Mesenchymal stem cell (in vitro differentiated cells and primary cell): ENCODE measurements at regions not wholly inside any gene's neighbourhood (a gene's known extent, or its start where the extent isn't known, plus 50 kb on each side); places are given as distances from the start of the nearest gene placed in this dataset.

ENCODE experiments used
- DNase-seq: peaks from one replicate; pipeline ENCODE4 v3.0.0-alpha.2; 2013
- H2AFZ ChIP-seq: one replicate; pipeline ENCODE4 v1.6.1; 2013; ENCODE audit warnings: low read depth, mild to moderate bottlenecking, control low read depth, inconsistent platforms, low read length, moderate library complexity
- H2AK5ac ChIP-seq: 2 replicates; pipeline ENCODE4 v1.6.1; 2013; ENCODE audit warnings: low read length, moderate library complexity, mild to moderate bottlenecking, inconsistent platforms; ENCODE audit not compliant: severe bottlenecking
- H2BK120ac ChIP-seq: one replicate; pipeline ENCODE4 v1.6.1; 2013; ENCODE audit warnings: low read depth, mild to moderate bottlenecking, inconsistent platforms, low read length, moderate library complexity
- H2BK12ac ChIP-seq, 2 experiments: one replicate each; pipeline ENCODE4 v1.6.1; 2013; ENCODE audit warnings: inconsistent platforms in 2 of 2, low read length in 2 of 2, mild to moderate bottlenecking in 2 of 2, moderate library complexity in 2 of 2, control low read depth in 1 of 2
- H2BK15ac ChIP-seq: one replicate; pipeline ENCODE4 v1.6.1; 2013; ENCODE audit warnings: mild to moderate bottlenecking, low read depth, inconsistent platforms; ENCODE audit not compliant: poor library complexity, severe bottlenecking
- H2BK5ac ChIP-seq: 2 replicates; pipeline ENCODE4 v1.6.1; 2013; ENCODE audit warnings: low read depth, mild to moderate bottlenecking, low read length, control low read depth, inconsistent platforms; ENCODE audit not compliant: poor library complexity, severe bottlenecking
- H3K14ac ChIP-seq, 2 experiments: one replicate each; pipeline ENCODE4 v1.6.1; 2013; ENCODE audit warnings: inconsistent platforms in 2 of 2, low read length in 2 of 2, control low read depth in 1 of 2, mild to moderate bottlenecking in 1 of 2, moderate library complexity in 1 of 2
- H3K18ac ChIP-seq, 2 experiments: one replicate each; pipeline ENCODE4 v1.6.1; 2013; ENCODE audit warnings: inconsistent platforms in 2 of 2, low read length in 2 of 2, control low read depth in 1 of 2, low read depth in 1 of 2, mild to moderate bottlenecking in 1 of 2
- H3K23ac ChIP-seq, 2 experiments: one replicate each; pipeline ENCODE4 v1.6.1; 2013; ENCODE audit warnings: inconsistent platforms in 2 of 2, low read length in 2 of 2, mild to moderate bottlenecking in 2 of 2, moderate library complexity in 2 of 2, control low read depth in 1 of 2
- H3K27ac ChIP-seq: 2 replicates; pipeline ENCODE4 v1.5.1; 2013; ENCODE audit warnings: mild to moderate bottlenecking, moderate library complexity, low read length, control low read depth, inconsistent platforms; ENCODE audit not compliant: poor library complexity, severe bottlenecking
- H3K27me3 ChIP-seq, 2 experiments: 2 replicates each; pipeline versions ENCODE4 v1.6.1 to v1.7.0; 2013; ENCODE audit warnings: low read length in 2 of 2, mild to moderate bottlenecking in 2 of 2, moderate library complexity in 2 of 2, control low read depth in 1 of 2, inconsistent platforms in 1 of 2; ENCODE audit not compliant: control insufficient read depth in 1 of 2, insufficient read depth in 1 of 2
- H3K36me3 ChIP-seq, 2 experiments: 2 replicates each; pipeline versions ENCODE4 v1.6.1 to v1.7.0; 2013; ENCODE audit warnings: low read length in 2 of 2, control low read depth in 1 of 2, inconsistent platforms in 1 of 2, low read depth in 1 of 2, mild to moderate bottlenecking in 1 of 2; ENCODE audit not compliant: insufficient read depth in 2 of 2, control insufficient read depth in 1 of 2
- H3K4ac ChIP-seq, 2 experiments: one replicate each; pipeline ENCODE4 v1.6.1; 2013; ENCODE audit warnings: inconsistent platforms in 2 of 2, low read length in 2 of 2, mild to moderate bottlenecking in 2 of 2, moderate library complexity in 2 of 2, control low read depth in 1 of 2, low read depth in 1 of 2
- H3K4me1 ChIP-seq: 2 replicates; pipeline ENCODE4 v1.6.1; 2013; ENCODE audit warnings: low read depth, low read length, control low read depth; ENCODE audit not compliant: control insufficient read depth, insufficient read depth
- H3K4me2 ChIP-seq: 2 replicates; pipeline ENCODE4 v1.6.1; 2013; ENCODE audit warnings: low read length, mild to moderate bottlenecking, inconsistent platforms; ENCODE audit not compliant: poor library complexity, severe bottlenecking
- H3K4me3 ChIP-seq, 2 experiments: 2 replicates each; pipeline versions ENCODE4 v1.5.1 to v1.7.0; 2013; ENCODE audit warnings: low read length in 2 of 2, mild to moderate bottlenecking in 2 of 2, control low read depth in 1 of 2, low read depth in 1 of 2; ENCODE audit not compliant: insufficient read depth in 1 of 2
- H3K79me1 ChIP-seq: replicated peaks from 2 replicates; pipeline ENCODE4 v1.6.1; 2013; ENCODE audit warnings: mild to moderate bottlenecking, control low read depth, low read length, inconsistent platforms; ENCODE audit not compliant: poor library complexity, severe bottlenecking
- H3K9ac ChIP-seq: 2 replicates; pipeline ENCODE4 v1.7.0; 2013; ENCODE audit warnings: mild to moderate bottlenecking, low read length, moderate library complexity
- H3K9me3 ChIP-seq: 2 replicates; pipeline ENCODE4 v1.7.0; 2013; ENCODE audit warnings: mild to moderate bottlenecking, low read length; ENCODE audit not compliant: control insufficient read depth
- H4K8ac ChIP-seq: one replicate; pipeline ENCODE4 v1.6.1; 2013; ENCODE audit warnings: inconsistent platforms, mild to moderate bottlenecking, low read length, moderate library complexity
- H4K91ac ChIP-seq: one replicate; pipeline ENCODE4 v1.6.1; 2013; ENCODE audit warnings: mild to moderate bottlenecking, low read length, inconsistent platforms
- WGBS: methylation state at CpG from one replicate; pipeline ENCODE4 v1.1.7; 2013; ENCODE audit warnings: mixed read lengths; 5-methylcytosine and 5-hydroxymethylcytosine counted together

DNA sequence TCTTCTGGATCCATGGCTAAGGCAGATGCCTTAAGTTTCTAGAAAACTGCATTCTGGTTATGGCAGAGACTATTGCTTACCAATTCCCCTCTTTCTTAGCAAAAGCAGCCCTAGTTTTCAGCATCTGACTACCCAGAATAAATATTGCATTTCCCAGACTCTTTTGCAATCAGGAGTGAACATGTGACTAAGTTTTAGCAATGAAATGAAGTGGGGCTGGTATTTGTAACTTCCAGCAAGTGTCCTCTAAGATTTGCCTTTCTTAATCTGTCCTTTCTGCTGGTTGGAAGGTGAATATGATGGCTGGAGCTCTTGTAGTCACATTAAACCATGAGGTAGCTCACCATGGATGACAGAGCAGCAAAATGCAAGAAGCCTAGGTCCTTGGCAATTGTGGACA is 132.9 kb upstream of the PKDCC start:
- H3K4ac ChIP-seq: no peak overlapping the region
- H4K91ac ChIP-seq: no peak overlapping the region
- no peak overlapping the region for H3K4me2 ChIP-seq
- H3K4me3 ChIP-seq: no peak overlapping the region
- H3K79me1 ChIP-seq: no peaks in the 10 kb centered on the region
- H2BK12ac ChIP-seq: no peak overlapping the region
- no peak overlapping the region for H2BK5ac ChIP-seq
- no peak overlapping the region for H2BK120ac ChIP-seq
- H3K27me3 ChIP-seq: no peaks in the 10 kb centered on the region
- H3K23ac ChIP-seq: no peak overlapping the region
- no peak overlapping the region for H3K9ac ChIP-seq
- H2BK15ac ChIP-seq: no peak overlapping the region
- DNase-seq: no peak
- H3K18ac ChIP-seq: no peak overlapping the region
- no peak overlapping the region for H3K27ac ChIP-seq
- H3K9me3 ChIP-seq: no peaks in the 10 kb centered on the region
- H3K14ac ChIP-seq: no peak overlapping the region
- H2AK5ac ChIP-seq: no peak overlapping the region
- peaks cover 5% of the 10 kb centered on the region for H3K4me1 ChIP-seq
- H2AFZ ChIP-seq: no peak overlapping the region
- no peaks in the 10 kb centered on the region for H3K36me3 ChIP-seq
- peak overlapping the region; percentile 40 for H4K8ac ChIP-seq

DNA sequence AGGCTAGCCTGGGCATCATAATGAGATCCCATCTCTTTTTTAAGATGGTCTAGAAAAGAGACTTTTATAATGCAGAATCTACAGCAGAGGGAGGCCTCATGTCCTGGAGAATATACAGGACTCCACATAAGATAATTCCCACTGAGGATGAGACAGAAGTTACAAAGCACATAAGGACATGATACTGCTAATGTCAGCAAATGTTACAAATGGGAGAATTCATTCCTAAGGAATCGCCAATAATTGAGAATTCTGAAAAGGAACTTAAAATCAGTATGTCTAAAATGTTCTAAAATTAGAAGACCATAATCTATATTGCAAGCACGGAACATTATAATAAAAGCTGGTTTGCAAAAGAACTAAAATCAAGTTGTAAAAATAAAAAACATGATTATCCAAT is 131.6 kb upstream of the PKDCC start:
- Histone ChIP-seq H3K14ac (no peak overlapping the region), H2BK15ac (no peak overlapping the region), H3K27me3 (no peaks in the 10 kb centered on the region), H2BK120ac (no peak overlapping the region), H3K36me3 (no peaks in the 10 kb centered on the region), H3K4me3 (no peak overlapping the region), H2BK12ac (no peak overlapping the region), H3K23ac (no peak overlapping the region), H3K27ac (no peak overlapping the region), H3K4me2 (no peak overlapping the region), H2AFZ (no peak overlapping the region), H3K9ac (no peak overlapping the region), H3K4ac (no peak overlapping the region), H4K91ac (no peak overlapping the region), H4K8ac (no peak overlapping the region), H3K4me1 (no peaks in the 10 kb centered on the region), H2AK5ac (no peak overlapping the region), H3K18ac (no peak overlapping the region), H2BK5ac (no peak overlapping the region), H3K79me1 (no peaks in the 10 kb centered on the region), H3K9me3 (no peaks in the 10 kb centered on the region)
- no CpG with 5 or more reads among the region's 2 CpGs for WGBS
- no peak for DNase-seq

DNA sequence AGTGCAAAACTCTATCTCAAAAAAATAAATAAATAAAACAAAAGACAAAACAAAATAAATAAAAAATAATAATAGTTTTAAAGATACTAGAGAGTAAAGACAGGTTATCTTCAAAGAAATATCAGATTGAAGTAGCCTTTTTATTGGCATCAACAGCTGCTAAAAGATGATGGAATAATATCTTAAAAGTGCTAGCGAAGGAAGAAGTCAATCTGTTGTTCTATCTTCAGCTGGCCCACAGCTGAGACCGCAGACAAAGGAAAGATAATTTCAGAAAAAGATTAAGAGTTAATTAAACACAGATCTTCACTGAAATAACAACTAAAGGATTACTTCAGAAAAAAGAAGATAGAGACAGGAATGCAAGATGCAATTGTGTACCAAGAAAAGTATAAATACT is 130.2 kb upstream of the PKDCC start:
- no peak for DNase-seq
- Histone ChIP-seq H3K27me3 (no peaks in the 10 kb centered on the region), H2BK12ac (no peak overlapping the region), H3K79me1 (no peaks in the 10 kb centered on the region), H3K4me1 (no peaks in the 10 kb centered on the region), H3K18ac (no peak overlapping the region), H2BK5ac (no peak overlapping the region), H2BK120ac (no peak overlapping the region), H3K9me3 (no peaks in the 10 kb centered on the region), H3K23ac (no peak overlapping the region), H2AK5ac (no peak overlapping the region), H3K4me2 (no peak overlapping the region), H3K4me3 (no peak overlapping the region), H4K91ac (no peak overlapping the region), H4K8ac (no peak overlapping the region), H3K27ac (no peak overlapping the region), H3K36me3 (no peaks in the 10 kb centered on the region), H3K4ac (no peak overlapping the region), H3K9ac (no peak overlapping the region), H3K14ac (no peak overlapping the region), H2BK15ac (no peak overlapping the region), H2AFZ (no peak overlapping the region)
- 88% methylated on average over 1 of the region's 2 CpGs for WGBS

DNA sequence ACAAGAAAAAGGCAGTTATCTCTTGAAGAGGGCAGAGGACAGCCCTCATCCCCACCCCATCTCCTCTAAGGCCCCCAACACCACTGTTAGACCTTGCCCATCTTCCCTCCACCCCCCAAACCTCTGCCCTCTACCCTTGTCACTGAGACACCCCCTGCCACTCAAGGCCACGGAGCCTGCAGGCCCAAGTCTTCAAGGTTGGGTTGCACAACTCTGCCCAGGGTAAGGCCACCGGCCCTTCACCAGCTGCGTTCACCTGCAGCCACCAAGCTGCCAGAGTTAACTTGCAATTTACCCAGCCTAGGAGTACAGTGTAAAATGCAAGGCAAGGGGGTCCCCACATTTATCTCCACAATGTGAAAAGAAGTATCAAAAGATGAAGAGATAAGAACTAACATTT is 128.7 kb upstream of the PKDCC start:
- no peak overlapping the region for H4K8ac ChIP-seq
- DNase-seq: no peak
- H3K9me3 ChIP-seq: no peaks in the 10 kb centered on the region
- H2AK5ac ChIP-seq: no peak overlapping the region
- no peak overlapping the region for H3K4me2 ChIP-seq
- H3K4me3 ChIP-seq: no peak overlapping the region
- H4K91ac ChIP-seq: no peak overlapping the region
- H3K27me3 ChIP-seq: no peaks in the 10 kb centered on the region
- no peaks in the 10 kb centered on the region for H3K4me1 ChIP-seq
- no peaks in the 10 kb centered on the region for H3K79me1 ChIP-seq
- H3K9ac ChIP-seq: no peak overlapping the region
- no peak overlapping the region for H3K27ac ChIP-seq
- no peak overlapping the region for H3K23ac ChIP-seq
- H2BK120ac ChIP-seq: no peak overlapping the region
- H2BK15ac ChIP-seq: no peak overlapping the region
- no peak overlapping the region for H3K4ac ChIP-seq
- H2BK5ac ChIP-seq: no peak overlapping the region
- peak overlapping the region in 1 of 2 experiments; percentile 70 for H2BK12ac ChIP-seq
- no peak overlapping the region for H3K18ac ChIP-seq
- H2AFZ ChIP-seq: no peak overlapping the region
- H3K14ac ChIP-seq: no peak overlapping the region
- 93% methylated on average over 3 of the region's 3 CpGs for WGBS
- H3K36me3 ChIP-seq: no peaks in the 10 kb centered on the region
